GM12892 (cell line): ENCODE measurements at regions not wholly inside any gene's neighbourhood (a gene's known extent, or its start where the extent isn't known, plus 50 kb on each side); places are given as distances from the start of the nearest gene placed in this dataset.

ENCODE experiments used
- POLR2A ChIP-seq: IDR thresholded peaks from 2 replicates; pipeline ENCODE4 v1.6.1; 2011; ENCODE audit warnings: low read depth, low read length, control low read depth
- POLR2AphosphoS5 ChIP-seq: IDR thresholded peaks from 2 replicates; pipeline ENCODE4 v1.6.1; 2011; ENCODE audit warnings: low read depth, low read length, control low read depth

DNA sequence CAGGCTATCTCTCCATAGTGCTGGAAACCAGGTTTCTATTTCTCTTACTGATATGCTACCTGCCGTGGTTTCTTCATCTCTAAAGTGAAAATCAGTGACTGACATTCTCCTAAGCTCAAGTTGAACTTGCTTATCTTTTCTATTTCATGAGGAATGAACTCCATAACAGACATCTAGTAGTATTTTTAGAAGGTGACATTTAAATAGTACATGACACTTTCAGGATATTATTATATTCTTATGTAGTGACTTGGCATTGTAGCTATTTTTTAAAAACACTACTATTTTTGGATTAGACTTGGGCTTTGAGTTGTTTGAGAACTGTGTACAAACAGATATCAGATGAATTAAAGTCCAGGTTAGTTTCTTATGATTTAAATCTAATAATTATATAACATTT is 1381.8 kb downstream of the DSC3 start:
- no peak for TF ChIP-seq POLR2AphosphoS5
- TF ChIP-seq POLR2A, result no peak
